DMS153 treated with DMSO at 0.1 percent for 48 hours (cell line): ENCODE measurements at regions not wholly inside any gene's neighbourhood (a gene's known extent, or its start where the extent isn't known, plus 50 kb on each side); places are given as distances from the start of the nearest gene placed in this dataset.

Experiments used
- DNase-seq: peaks from one replicate; lab custom pipeline; 2025; ENCODE audit not compliant: unreplicated experiment; lab: John Stamatoyannopoulos, UW

- DNase-seq = no peak
Observed at GRCh38 chr2:59711121-59711520, 842.3 kb downstream of the BCL11A start.

DNA sequence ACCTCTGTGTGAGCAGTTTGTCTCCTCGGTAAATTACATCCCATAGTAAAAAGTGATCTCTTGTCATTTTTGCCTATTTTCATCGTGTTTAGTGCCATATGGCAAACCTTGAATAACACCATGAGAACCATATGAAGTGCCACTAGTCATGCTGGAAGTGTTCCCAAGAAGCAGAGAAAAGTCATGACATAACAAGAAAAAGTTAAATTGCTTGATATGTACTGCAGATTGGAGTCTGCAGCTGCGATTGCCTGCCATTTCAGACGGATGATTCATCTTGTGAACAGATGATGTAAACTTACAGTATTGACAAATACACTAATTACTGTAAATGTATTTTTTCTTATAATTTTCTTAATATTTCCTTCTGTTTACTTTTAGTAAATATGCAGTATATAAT lies 846.7 kb downstream of the BCL11A start:
- no peak for DNase-seq

- DNase-seq = no peak
Observed at GRCh38 chr2:59703796-59704195, 849.7 kb downstream of the BCL11A start.

GRCh38 chr2:59702026-59702425 lies 851.4 kb downstream of the BCL11A start:
- no peak for DNase-seq

DNA sequence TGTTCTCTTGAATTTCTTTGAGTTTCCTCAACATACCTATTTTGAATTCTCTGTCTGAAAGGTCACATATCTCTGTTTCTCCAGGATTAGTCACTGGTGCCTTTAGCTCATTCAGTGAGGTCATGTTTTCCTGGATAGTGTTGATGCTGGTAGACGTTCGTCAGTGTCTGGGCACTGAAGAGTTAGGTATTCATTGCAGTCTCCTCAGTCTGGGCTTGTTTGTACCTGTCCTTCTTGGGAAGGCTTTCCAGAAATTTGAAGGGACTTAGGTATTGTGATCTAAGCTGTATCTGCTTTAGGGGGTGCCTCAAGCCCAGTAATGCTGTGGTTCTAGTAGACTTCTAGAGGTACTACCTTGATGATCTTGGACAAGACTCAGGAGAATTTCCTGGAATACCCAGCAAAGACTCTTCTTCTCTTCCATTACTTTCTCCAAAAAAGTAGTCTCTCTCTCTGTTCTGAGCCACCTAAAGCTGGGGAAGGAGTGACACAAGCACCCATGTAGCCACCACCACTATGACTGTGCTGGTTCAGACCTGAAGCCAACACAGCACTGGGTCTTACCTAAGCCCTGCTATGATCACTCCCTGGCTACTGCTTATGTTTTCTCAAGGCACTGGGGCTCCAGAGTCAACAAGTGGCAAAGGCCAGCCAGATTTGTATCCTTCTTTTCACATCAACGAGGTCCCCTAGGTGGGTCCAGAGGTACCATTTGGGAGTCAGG lies 852.0 kb downstream of the BCL11A start:
- DNase-seq = no peak

DNA sequence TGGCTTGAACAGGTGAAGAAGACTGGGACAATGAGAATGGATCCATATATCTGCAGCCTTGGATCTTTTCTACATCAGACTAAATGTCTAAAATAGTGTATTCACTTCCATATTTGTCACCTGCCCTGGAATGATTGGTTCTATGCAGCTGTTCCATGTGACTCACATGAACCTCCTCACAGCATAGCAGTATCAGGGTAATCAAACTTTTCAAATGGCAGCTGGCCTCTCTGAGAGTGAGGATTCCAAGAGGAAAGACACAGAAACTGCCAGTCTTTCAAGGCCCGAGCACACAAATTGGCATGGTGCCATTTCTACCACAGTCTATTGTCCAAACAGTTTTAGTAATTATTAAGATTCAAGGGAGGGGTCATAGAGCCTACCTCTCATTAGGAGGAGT lies 859.3 kb downstream of the BCL11A start:
- no peak for DNase-seq

- DNase-seq = no peak
Observed at GRCh38 chr2:59693231-59693959, 860.1 kb downstream of the BCL11A start.

DNA sequence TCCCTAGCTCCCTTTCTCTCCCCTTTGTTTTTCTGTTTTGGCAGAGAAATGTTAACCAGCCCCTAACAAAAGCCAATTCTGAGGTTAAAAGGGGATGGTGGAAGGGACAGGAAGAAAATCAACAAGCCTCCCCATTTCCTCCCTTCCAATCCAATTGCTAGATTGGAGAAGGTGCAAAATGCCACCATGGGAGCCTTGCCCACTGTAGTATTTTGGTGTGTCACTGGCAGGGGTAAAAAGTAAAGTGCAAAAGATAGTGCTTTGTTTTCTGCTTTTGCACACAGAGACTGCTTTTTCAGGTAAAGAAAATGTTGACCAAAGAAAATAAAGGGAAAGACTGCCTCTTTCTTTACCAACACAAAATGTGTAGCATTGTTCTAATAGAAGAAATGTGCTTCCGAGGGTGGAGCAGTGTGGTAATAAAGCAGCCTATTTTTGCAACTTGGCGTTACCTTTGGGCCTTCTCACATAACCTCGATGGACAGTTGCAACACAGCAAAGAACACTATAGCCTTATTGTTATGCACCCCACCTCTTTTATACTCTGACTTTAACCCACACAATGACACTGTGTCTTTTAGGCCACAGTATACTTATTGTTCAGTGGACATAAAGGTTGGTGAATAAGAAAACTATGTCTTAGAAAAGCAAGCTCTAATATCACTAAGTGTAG lies 861.8 kb downstream of the BCL11A start:
- DNase-seq = no peak

DNA sequence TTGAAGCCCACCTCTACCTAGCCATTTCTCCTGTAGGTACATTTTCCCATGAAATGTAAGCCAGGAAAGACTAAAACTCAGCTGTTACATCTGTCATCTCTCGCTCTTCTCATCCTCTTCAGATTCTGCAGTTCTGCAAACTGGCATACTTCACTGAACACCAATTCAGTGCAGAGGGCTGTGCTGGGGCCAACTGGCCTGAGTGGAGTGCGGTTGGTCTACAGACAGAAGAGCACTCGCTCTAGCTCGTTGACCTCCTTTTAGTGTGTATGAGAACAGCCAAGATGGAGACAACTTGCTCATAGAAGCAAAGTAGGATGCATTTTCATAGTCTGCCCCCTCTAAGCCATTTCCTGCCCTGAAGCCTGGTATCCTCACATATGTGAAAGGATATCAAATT lies 862.6 kb downstream of the BCL11A start:
- no peak for DNase-seq

DNA sequence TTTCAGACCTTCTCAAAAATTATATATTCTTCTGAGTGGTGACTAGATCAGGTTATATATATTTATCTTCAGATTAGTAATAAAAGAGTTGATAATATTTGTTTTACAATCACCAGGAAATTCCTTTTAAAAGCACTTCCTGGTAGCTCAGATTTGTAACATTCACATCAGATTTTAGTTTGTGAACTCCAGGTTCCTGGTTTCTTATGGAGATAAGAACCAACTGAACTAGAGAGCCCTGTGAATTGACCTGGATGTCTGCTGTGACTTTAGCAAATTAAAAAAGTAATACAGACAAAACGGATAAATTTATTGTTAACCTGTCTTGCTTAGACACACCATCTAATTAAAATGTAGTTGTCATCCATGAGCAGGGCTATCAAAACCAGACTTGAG lies 868.7 kb downstream of the BCL11A start:
- no peak for DNase-seq

- DNase-seq = no peak
Observed at GRCh38 chr2:59684116-59684770, 869.2 kb downstream of the BCL11A start.

- no peak for DNase-seq
Observed at GRCh38 chr2:59680863-59681262, 872.6 kb downstream of the BCL11A start.

DNA sequence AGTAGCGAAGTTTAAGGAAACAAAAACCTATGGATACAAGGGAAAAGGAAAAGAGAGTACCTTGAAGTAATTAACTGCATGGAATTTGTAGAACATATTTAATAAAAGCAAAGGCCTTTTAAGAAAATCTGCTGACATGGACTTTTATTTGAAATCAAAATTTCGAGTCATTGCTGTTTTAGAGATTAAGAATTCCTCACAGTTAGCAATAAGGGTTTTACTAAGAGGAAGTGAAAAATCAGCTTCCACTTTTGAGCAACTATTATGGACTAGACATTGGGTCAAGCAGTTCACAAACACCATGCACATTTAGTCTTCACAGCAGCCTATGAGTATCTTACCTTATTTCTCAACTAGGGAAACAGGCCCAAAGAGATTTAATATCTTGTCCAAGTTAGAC lies 876.3 kb downstream of the BCL11A start:
- DNase-seq = no peak

DNA sequence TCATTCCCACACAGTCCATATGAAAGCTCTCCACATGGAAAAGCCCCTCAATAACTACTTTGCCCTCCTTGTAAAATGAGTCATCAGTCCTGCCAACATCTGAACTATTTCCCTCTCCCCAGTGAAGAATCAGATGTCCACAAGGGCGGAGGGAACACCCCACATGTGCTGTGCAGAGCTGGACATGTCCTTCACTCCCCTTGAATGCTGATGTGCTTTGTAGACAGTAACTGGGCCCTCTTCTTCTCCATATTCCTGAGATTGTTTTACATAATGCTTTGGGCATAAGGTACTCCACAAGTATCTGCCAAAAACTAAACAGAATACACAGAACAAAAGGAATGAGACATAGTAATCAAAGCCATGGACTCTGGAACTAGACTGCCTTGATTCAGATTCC lies 879.4 kb downstream of the BCL11A start:
- no peak for DNase-seq

DNA sequence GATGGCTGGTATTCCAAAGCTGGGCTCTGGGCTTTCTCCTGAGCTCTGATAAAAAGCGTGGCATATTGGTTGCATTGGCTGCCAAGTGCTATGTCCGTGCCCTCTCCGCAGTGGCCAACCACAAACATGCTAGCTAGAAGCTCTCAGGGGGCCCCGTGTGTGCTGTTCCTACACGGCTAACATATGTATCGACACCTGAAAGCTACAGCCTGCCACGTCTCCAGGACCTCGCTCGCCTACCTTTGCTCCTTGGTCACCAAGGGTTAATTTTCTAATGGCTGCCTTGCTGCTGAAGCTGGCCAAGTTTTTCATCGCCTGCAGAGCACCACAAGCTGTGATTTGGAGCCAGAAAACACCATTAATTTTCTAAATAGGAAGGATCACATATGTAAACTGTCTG lies 888.4 kb downstream of the BCL11A start:
- no peak for DNase-seq

DNA sequence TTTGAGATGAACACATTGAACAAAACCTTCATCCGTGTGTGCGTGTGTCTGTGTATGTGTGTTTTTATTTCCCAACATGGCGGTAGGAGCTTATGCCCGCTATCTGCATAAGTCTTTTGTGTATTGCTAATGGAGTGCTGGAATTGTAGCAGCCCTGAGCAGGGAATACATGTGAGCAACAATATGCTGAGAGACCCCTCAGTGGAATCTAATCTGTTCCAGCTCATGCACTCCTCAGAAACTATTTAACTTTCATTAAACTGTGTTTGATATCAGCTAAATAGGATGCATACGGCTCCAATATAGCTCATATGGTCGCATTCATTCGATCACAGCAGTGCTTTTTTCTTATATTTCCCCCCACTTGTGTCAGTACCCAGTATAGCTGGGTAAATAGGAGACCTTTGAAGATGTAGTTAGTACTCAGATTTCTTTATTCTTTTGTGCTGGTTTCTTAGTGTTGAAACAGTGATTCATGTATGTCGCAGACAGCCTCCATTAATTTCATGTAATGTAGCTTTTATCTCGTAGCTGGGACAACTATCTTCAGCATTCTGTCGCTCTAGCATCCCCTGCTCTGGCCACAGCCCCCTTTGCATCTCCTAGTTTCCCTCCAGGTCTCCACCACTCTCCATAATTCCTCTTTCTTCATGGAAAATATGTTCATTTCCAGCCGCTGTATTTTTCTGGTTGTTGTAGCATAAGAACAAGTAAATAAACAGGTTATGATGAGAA lies 891.2 kb downstream of the BCL11A start:
- no peak for DNase-seq

DNA sequence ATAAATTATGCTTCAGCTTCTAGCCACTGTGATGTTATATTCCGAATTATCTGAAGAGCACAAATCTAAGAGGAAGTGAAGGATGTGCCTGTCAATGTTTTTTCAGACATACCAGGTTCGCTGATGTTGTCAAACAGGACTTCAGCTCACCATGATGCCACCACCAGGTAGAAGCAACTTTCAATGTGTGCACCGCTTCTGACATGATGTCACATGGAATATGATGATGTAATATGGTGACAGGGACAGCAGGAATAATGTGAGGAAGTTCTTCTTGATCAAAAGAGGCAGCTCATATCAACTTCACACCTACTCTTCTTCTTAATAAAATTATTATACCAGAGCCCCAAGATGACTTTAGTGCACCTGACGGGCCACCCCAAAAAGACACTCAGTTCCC lies 893.2 kb downstream of the BCL11A start:
- no peak for DNase-seq

DNA sequence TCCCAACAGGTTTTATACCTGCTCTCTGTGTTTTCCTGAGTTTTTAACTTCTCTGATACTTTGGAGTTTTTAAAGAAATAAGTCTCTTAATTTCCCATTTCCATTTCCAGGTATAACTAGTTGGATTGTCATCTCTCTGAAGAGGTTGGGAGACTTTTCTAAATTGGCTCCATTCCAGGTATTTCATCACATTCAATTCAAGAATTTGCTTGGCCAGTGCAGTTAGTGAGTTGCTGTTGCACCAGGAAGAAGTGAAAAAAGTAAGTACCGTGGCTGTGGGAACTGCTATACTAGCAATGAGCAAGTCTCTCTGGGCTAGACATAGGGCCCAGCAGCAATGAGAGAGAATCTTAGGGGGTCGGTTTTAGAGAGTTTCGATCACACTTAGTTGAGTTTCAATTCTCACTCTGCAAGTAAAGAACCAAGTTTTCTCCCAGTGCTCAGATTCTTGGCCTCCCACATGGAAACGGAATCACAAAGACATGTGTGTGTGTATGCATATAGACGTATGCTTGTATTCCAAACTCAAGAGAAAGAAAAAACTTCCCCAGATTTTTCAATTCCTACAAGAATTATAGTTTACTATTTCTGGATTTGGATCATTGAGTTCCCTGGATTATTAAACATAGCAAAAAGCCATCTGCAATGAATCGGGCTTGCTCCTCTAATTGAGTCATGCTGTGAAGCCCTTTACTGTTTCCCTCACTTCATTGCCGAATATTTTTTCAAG lies 894.4 kb downstream of the BCL11A start:
- DNase-seq = no peak

GRCh38 chr2:59655809-59656208 lies 897.6 kb downstream of the BCL11A start:
- no peak for DNase-seq

- no peak for DNase-seq
Observed at GRCh38 chr2:59654710-59655109, 898.7 kb downstream of the BCL11A start.
